Osteoblast (primary cell): ENCODE measurements at regions not wholly inside any gene's neighbourhood (a gene's known extent, or its start where the extent isn't known, plus 50 kb on each side); places are given as distances from the start of the nearest gene placed in this dataset.
A peak's percentile ranks its signal among the peaks of the same experiment; 100 is the strongest.
"Not testable (repeated sequence)": the region's sequence is repeated elsewhere in the genome, so short reads cannot be mapped to it uniquely, and the experiment has no call there.

Source experiments
- DNase-seq: peaks from one replicate; pipeline ENCODE4 v3.0.0; 2011; ENCODE audit warnings: low spot score, mixed read lengths; ENCODE audit not compliant: insufficient read length; ENCODE audit errors: missing footprints
- H2AFZ ChIP-seq: 2 replicates; pipeline ENCODE4 v1.6.0; 2011; ENCODE audit warnings: mild to moderate bottlenecking, low read length
- H3K27ac ChIP-seq: 2 replicates; pipeline ENCODE4 v1.5.1; 2011; ENCODE audit warnings: mild to moderate bottlenecking, low read depth, low read length, moderate library complexity
- H3K27me3 ChIP-seq: 2 replicates; pipeline ENCODE4 v1.6.0; 2012; ENCODE audit warnings: mild to moderate bottlenecking, control low read depth, inconsistent platforms, low read length, moderate library complexity; ENCODE audit not compliant: insufficient read depth
- H3K36me3 ChIP-seq: 2 replicates; pipeline ENCODE4 v1.5.1; 2011; ENCODE audit warnings: mild to moderate bottlenecking, low read length, control low read depth, moderate library complexity; ENCODE audit not compliant: insufficient read depth
- H3K4me1 ChIP-seq: 2 replicates; pipeline ENCODE4 v1.5.1; 2011; ENCODE audit warnings: mild to moderate bottlenecking, low read length, control low read depth, moderate library complexity; ENCODE audit not compliant: insufficient read depth
- H3K4me2 ChIP-seq: 2 replicates; pipeline ENCODE4 v1.6.0; 2011; ENCODE audit warnings: mild to moderate bottlenecking, low read length; ENCODE audit not compliant: insufficient read depth
- H3K4me3 ChIP-seq: fragments of 200-600 bp; sonication (generic); 3 replicates; pipeline ENCODE4 v1.5.1; 2012; ENCODE audit warnings: mild to moderate bottlenecking, low read length, inconsistent platforms; ENCODE audit not compliant: insufficient read depth
- H3K79me2 ChIP-seq: 2 replicates; pipeline ENCODE4 v1.6.0; 2012; ENCODE audit warnings: mild to moderate bottlenecking, low read length, control low read depth, inconsistent platforms; ENCODE audit not compliant: insufficient read depth
- H3K9me3 ChIP-seq: 2 replicates; pipeline ENCODE4 v1.5.1; 2011; ENCODE audit warnings: low read depth, low read length, control low read depth
- H4K20me1 ChIP-seq: 2 replicates; pipeline ENCODE4 v1.6.0; 2012; ENCODE audit warnings: mild to moderate bottlenecking, low read length, control low read depth; ENCODE audit not compliant: insufficient read depth
- CTCF ChIP-seq: IDR thresholded peaks from 2 replicates; pipeline ENCODE4 v1.5.1; 2011; ENCODE audit warnings: mild to moderate bottlenecking, low read depth, low read length, moderate library complexity; ENCODE audit errors: extremely low read depth

GRCh38 chr10:56470701-56471100 is 109.6 kb upstream of the ZWINT start:
- no peak for TF ChIP-seq CTCF
- DNase-seq: no peak
- no peaks in the 10 kb centered on the region for H3K79me2 ChIP-seq
- no peak overlapping the region for H3K4me2 ChIP-seq
- no peaks in the 10 kb centered on the region for H3K36me3 ChIP-seq
- H3K27ac ChIP-seq: no peak overlapping the region
- no peaks in the 10 kb centered on the region for H3K9me3 ChIP-seq
- H3K27me3 ChIP-seq: no peaks in the 10 kb centered on the region
- H2AFZ ChIP-seq: no peak overlapping the region
- H3K4me3 ChIP-seq: no peak overlapping the region
- H4K20me1 ChIP-seq: no peaks in the 10 kb centered on the region
- H3K4me1 ChIP-seq: no peaks in the 10 kb centered on the region

- Histone ChIP-seq H3K36me3 (no peaks in the 10 kb centered on the region), H3K9me3 (no peaks in the 10 kb centered on the region), H3K4me3 (no peak overlapping the region), H3K27ac (no peak overlapping the region), H3K27me3 (no peaks in the 10 kb centered on the region), H3K4me2 (no peak overlapping the region), H3K4me1 (no peaks in the 10 kb centered on the region), H4K20me1 (no peaks in the 10 kb centered on the region), H2AFZ (no peak overlapping the region), H3K79me2 (no peaks in the 10 kb centered on the region)
- TF ChIP-seq CTCF: no peak
- DNase-seq: no peak
These were observed 108.4 kb upstream of the ZWINT start for GRCh38 chr10:56469482-56469881.

- H3K79me2 ChIP-seq: no peaks in the 10 kb centered on the region
- DNase-seq: peak; percentile 38
- no peak overlapping the region for H3K4me3 ChIP-seq
- no peaks in the 10 kb centered on the region for H3K9me3 ChIP-seq
- H3K36me3 ChIP-seq: no peaks in the 10 kb centered on the region
- H3K27ac ChIP-seq: no peak overlapping the region
- H4K20me1 ChIP-seq: no peaks in the 10 kb centered on the region
- H3K27me3 ChIP-seq: no peaks in the 10 kb centered on the region
- no peak overlapping the region for H2AFZ ChIP-seq
- TF ChIP-seq CTCF: no peak
- H3K4me1 ChIP-seq: no peaks in the 10 kb centered on the region
- H3K4me2 ChIP-seq: no peak overlapping the region
These were observed 104.9 kb upstream of the ZWINT start for GRCh38 chr10:56466005-56466404.

GRCh38 chr10:56449770-56450169 is 88.7 kb upstream of the ZWINT start:
- H3K27me3 ChIP-seq: no peaks in the 10 kb centered on the region
- H3K27ac ChIP-seq: no peak overlapping the region
- H3K4me1 ChIP-seq: no peaks in the 10 kb centered on the region
- no peak overlapping the region for H2AFZ ChIP-seq
- no peak overlapping the region for H3K4me2 ChIP-seq
- no peak for DNase-seq
- H3K4me3 ChIP-seq: no peak overlapping the region
- no peaks in the 10 kb centered on the region for H3K36me3 ChIP-seq
- no peak for TF ChIP-seq CTCF
- no peaks in the 10 kb centered on the region for H3K9me3 ChIP-seq
- H4K20me1 ChIP-seq: no peaks in the 10 kb centered on the region
- H3K79me2 ChIP-seq: no peaks in the 10 kb centered on the region

- not testable (repeated sequence) for DNase-seq, H3K4me1 ChIP-seq, H3K4me2 ChIP-seq, H3K36me3 ChIP-seq, H3K4me3 ChIP-seq, H2AFZ ChIP-seq, H3K27ac ChIP-seq, H3K9me3 ChIP-seq, H3K27me3 ChIP-seq, H3K79me2 ChIP-seq, H4K20me1 ChIP-seq
These were observed 86.6 kb upstream of the ZWINT start for GRCh38 chr10:56447613-56448012.

- not testable (repeated sequence) for H3K9me3 ChIP-seq, DNase-seq, H3K36me3 ChIP-seq, H3K4me3 ChIP-seq, H3K27me3 ChIP-seq, H3K79me2 ChIP-seq, H4K20me1 ChIP-seq, H2AFZ ChIP-seq, H3K4me1 ChIP-seq, H3K4me2 ChIP-seq, H3K27ac ChIP-seq
These were observed 80.3 kb upstream of the ZWINT start for GRCh38 chr10:56441337-56441736.
